ENCODE measurements at regions not wholly inside any gene's neighbourhood (a gene's known extent, or its start where the extent isn't known, plus 50 kb on each side); places are given as distances from the start of the nearest gene placed in this dataset.

GRCh38 chr2:180412219-180412618, 405.1 kb upstream of the CWC22 start:
- H3K27me3 Mint-ChIP-seq (ENCODE audit: low read depth in 2 of 2) = no peaks in the 10 kb centered on the region
- H3K36me3 ChIP-seq (ENCODE audit: control insufficient read depth, insufficient read depth, low read length) = no peaks in the 10 kb centered on the region
- H3K27me3 ChIP-seq (ENCODE audit: control insufficient read depth, insufficient read depth, low read length) = no peaks in the 10 kb centered on the region
- H3K36me3 Mint-ChIP-seq = no peaks in the 10 kb centered on the region
- H3K4me3 Mint-ChIP-seq = no peak overlapping the region
- H3K27ac Mint-ChIP-seq = no peak overlapping the region
- peaks cover under 1 to 2% of the 10 kb centered on the region in 2 donors for H3K9me3 Mint-ChIP-seq
- no peaks in the 10 kb centered on the region for H3K9me3 ChIP-seq (ENCODE audit: control insufficient read depth, insufficient read depth, low read length)
- intact Hi-C loops (cut with micrococcal nuclease) = no loop called here
- ATAC-seq (no peak), DNase-seq (no peak)
- 100% methylated on average over 1 of the region's 4 CpGs for WGBS (ENCODE audit: insufficient coverage)
- no peak overlapping the region for H3K27ac ChIP-seq (ENCODE audit: low read length)
- no peak overlapping the region for H3K4me3 ChIP-seq (ENCODE audit: low read length)
- H3K4me1 Mint-ChIP-seq = no peaks in the 10 kb centered on the region
- TF ChIP-seq, protein P1, sequence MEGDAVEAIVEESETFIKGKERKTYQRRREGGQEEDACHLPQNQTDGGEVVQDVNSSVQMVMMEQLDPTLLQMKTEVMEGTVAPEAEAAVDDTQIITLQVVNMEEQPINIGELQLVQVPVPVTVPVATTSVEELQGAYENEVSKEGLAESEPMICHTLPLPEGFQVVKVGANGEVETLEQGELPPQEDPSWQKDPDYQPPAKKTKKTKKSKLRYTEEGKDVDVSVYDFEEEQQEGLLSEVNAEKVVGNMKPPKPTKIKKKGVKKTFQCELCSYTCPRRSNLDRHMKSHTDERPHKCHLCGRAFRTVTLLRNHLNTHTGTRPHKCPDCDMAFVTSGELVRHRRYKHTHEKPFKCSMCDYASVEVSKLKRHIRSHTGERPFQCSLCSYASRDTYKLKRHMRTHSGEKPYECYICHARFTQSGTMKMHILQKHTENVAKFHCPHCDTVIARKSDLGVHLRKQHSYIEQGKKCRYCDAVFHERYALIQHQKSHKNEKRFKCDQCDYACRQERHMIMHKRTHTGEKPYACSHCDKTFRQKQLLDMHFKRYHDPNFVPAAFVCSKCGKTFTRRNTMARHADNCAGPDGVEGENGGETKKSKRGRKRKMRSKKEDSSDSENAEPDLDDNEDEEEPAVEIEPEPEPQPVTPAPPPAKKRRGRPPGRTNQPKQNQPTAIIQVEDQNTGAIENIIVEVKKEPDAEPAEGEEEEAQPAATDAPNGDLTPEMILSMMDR (IDR thresholded peaks at IDR 0.05) = no peak
- H3K4me1 ChIP-seq (ENCODE audit: control insufficient read depth, insufficient read depth, low read length) = no peaks in the 10 kb centered on the region

DNA sequence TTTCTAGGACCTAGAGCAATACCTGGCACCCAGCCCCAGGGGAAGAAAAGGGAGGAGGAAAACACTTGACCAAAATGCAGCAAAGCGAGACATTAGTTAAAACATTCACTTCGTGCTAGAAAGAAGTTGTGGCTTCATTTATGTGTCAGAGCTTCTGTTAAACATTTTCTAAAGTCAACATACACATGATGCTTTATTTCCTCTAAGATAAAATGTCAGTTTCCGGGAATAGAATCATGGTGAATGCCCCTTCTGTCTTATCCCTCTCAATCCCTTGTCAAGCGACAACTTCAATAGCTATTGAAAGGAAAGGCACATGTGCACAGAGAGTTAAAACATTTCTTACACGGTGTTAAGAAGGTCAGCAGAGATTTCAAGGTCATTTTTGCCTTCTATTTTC, 404.6 kb upstream of the CWC22 start:
- Mint-ChIP-seq H3K36me3 (no peaks in the 10 kb centered on the region), H3K9me3 (peaks cover 2% of the 10 kb centered on the region in 2 donors), H3K4me1 (no peaks in the 10 kb centered on the region), H3K27ac (no peak overlapping the region), H3K4me3 (no peak overlapping the region), H3K27me3 (ENCODE audit: low read depth in 2 of 2) (no peaks in the 10 kb centered on the region)
- Histone ChIP-seq H3K27ac (ENCODE audit: low read length) (no peak overlapping the region), H3K9me3 (ENCODE audit: control insufficient read depth, insufficient read depth, low read length) (no peaks in the 10 kb centered on the region), H3K4me1 (ENCODE audit: control insufficient read depth, insufficient read depth, low read length) (no peaks in the 10 kb centered on the region), H3K36me3 (ENCODE audit: control insufficient read depth, insufficient read depth, low read length) (no peaks in the 10 kb centered on the region), H3K4me3 (ENCODE audit: low read length) (no peak overlapping the region), H3K27me3 (ENCODE audit: control insufficient read depth, insufficient read depth, low read length) (no peaks in the 10 kb centered on the region)
- TF ChIP-seq, protein P1 (IDR thresholded peaks at IDR 0.05) = no peak
- DNase-seq (no peak), ATAC-seq (no peak)
- intact Hi-C loops (cut with micrococcal nuclease) = no loop called here
- 56% methylated on average over 5 of the region's 5 CpGs for WGBS (ENCODE audit: insufficient coverage)

GRCh38 chr2:180406687-180407086, 399.6 kb upstream of the CWC22 start:
- WGBS (ENCODE audit: insufficient coverage) = 89% methylated on average over 4 of the region's 4 CpGs
- DNase-seq (no peak), ATAC-seq (no peak)
- Histone ChIP-seq H3K4me1 (ENCODE audit: control insufficient read depth, insufficient read depth, low read length) (no peaks in the 10 kb centered on the region), H3K9me3 (ENCODE audit: control insufficient read depth, insufficient read depth, low read length) (no peaks in the 10 kb centered on the region), H3K27me3 (ENCODE audit: control insufficient read depth, insufficient read depth, low read length) (no peaks in the 10 kb centered on the region), H3K4me3 (ENCODE audit: low read length) (no peak overlapping the region), H3K36me3 (ENCODE audit: control insufficient read depth, insufficient read depth, low read length) (no peaks in the 10 kb centered on the region), H3K27ac (ENCODE audit: low read length) (no peak overlapping the region)
- intact Hi-C loops (cut with micrococcal nuclease) = no loop called here
- H3K27me3 Mint-ChIP-seq (ENCODE audit: low read depth in 2 of 2) = no peaks in the 10 kb centered on the region
- H3K27ac Mint-ChIP-seq = no peak overlapping the region
- TF ChIP-seq, protein P1 (IDR thresholded peaks at IDR 0.05) = no peak
- no peaks in the 10 kb centered on the region for H3K4me1 Mint-ChIP-seq
- H3K4me3 Mint-ChIP-seq = no peak overlapping the region
- peaks cover 0 to 2% of the 10 kb centered on the region in 2 donors for H3K9me3 Mint-ChIP-seq
- H3K36me3 Mint-ChIP-seq = no peaks in the 10 kb centered on the region

DNA sequence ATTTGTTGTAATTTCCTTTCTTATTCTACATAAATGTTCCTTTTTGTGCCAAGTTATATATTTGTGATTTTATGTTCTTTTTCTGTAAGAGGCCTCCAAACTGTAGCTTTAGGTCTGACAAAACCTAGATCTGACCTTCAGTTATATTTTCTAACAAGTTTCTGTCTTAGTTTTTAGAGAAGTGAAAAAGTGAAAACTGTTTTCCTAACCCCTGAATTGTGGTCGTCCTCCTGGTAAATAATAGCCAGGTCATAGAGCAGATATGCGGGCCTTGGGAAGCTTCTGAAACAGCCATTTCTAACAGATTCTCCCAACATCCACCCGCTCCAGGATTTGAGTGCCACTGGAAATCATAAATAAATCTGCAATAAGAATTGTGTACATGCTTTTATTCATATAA, 398.4 kb upstream of the CWC22 start:
- DNase-seq (no peak), ATAC-seq (no peak)
- Histone ChIP-seq H3K4me1 (ENCODE audit: control insufficient read depth, insufficient read depth, low read length) (no peaks in the 10 kb centered on the region), H3K36me3 (ENCODE audit: control insufficient read depth, insufficient read depth, low read length) (no peaks in the 10 kb centered on the region), H3K9me3 (ENCODE audit: control insufficient read depth, insufficient read depth, low read length) (no peaks in the 10 kb centered on the region), H3K27ac (ENCODE audit: low read length) (no peak overlapping the region), H3K27me3 (ENCODE audit: control insufficient read depth, insufficient read depth, low read length) (no peaks in the 10 kb centered on the region), H3K4me3 (ENCODE audit: low read length) (no peak overlapping the region)
- Mint-ChIP-seq H3K4me1 (no peaks in the 10 kb centered on the region), H3K27ac (no peak overlapping the region), H3K27me3 (ENCODE audit: low read depth in 2 of 2) (no peaks in the 10 kb centered on the region), H3K9me3 (peaks cover 2 to 6% of the 10 kb centered on the region in 2 donors), H3K36me3 (no peaks in the 10 kb centered on the region), H3K4me3 (no peak overlapping the region)
- intact Hi-C loops (cut with micrococcal nuclease) = no loop called here
- TF ChIP-seq, protein P1 (IDR thresholded peaks at IDR 0.05) = no peak
- 70% methylated on average over 1 of the region's 3 CpGs for WGBS (ENCODE audit: insufficient coverage)

Measured in natural killer cell (primary cell).